Vagina (tissue), 2 donors: ENCODE measurements at regions not wholly inside any gene's neighbourhood (a gene's known extent, or its start where the extent isn't known, plus 50 kb on each side); places are given as distances from the start of the nearest gene placed in this dataset.

Experiments used
- CTCF ChIP-seq, 3 experiments: fragments of 450-650 bp in 2 of 3; fragments of 200-600 bp in 1 of 3; sonication (generic) in 1 of 3; IDR thresholded peaks; one replicate each; pipeline ENCODE4 v1.5.1; 2017 to 2019; ENCODE audit warnings: antibody characterized with exemption in 3 of 3, mild to moderate bottlenecking in 2 of 3, moderate library complexity in 2 of 3
- POLR2A ChIP-seq, 2 donors: fragments of 450-650 bp; IDR thresholded peaks; one replicate each; pipeline ENCODE4 v1.6.1; 2017; ENCODE audit warnings: antibody characterized with exemption in 2 of 2, mild to moderate bottlenecking in 2 of 2, moderate library complexity in 2 of 2
- POLR2AphosphoS5 ChIP-seq, 2 donors: sonication (generic); formaldehyde crosslinking; IDR thresholded peaks; one replicate each; pipeline ENCODE4 v1.9.0; 2017; ENCODE audit warnings: antibody characterized with exemption in 2 of 2, mild to moderate bottlenecking in 2 of 2, low read depth in 1 of 2; ENCODE audit not compliant: insufficient read depth in 1 of 2

GRCh38 chr1:203968761-203969160 is 104.2 kb upstream of the SOX13 start:
- TF ChIP-seq POLR2AphosphoS5 (IDR thresholded peaks at IDR 0.05; ENCODE audit: insufficient read depth in 1 of 2, low read depth in 1 of 2) (no peak), POLR2A (IDR thresholded peaks at IDR 0.05) (no peak), CTCF (IDR thresholded peaks at IDR 0.05) (no peak)
